Fibroblast of skin of left biceps (primary cell): ENCODE measurements at regions not wholly inside any gene's neighbourhood (a gene's known extent, or its start where the extent isn't known, plus 50 kb on each side); places are given as distances from the start of the nearest gene placed in this dataset.

Source experiments
- DNase-seq, 2 experiments: peaks; one replicate each; pipeline ENCODE4 v3.0.0-alpha.2; 2013; ENCODE audit warnings: low read depth in 2 of 2

DNA sequence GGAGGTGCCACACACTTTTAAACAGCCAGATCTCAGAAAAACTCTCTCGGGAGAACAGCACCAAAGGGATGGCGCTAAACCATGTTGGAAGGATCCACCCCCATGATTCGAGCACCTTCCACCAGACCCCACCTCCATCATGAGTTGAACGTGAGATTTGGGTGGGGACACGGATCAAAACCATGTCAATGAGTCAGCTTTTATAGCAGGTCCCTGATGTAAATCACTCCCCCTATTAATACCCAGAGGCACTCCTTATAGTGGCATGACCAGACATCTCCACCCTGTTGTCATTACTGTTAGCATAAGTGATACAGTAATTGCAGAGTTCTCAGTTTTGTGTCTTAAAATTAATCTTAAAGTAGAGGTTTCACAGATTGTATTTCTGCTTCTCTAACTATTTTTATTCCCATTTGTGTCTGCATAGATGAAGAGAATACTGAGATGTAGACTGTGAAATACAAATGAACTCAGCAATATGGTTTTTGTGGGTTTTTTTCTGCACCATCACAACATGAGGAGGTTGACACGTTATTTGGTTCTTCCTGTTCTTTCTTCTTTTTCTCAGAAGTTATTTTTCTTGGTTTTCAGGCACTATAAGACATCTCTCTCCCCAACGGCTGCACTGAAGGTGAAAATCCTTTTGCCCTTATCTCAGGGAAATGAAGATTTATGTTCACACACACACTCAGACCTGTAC, 218.2 kb downstream of the ARL4C start:
- DNase-seq, result no peak

DNA sequence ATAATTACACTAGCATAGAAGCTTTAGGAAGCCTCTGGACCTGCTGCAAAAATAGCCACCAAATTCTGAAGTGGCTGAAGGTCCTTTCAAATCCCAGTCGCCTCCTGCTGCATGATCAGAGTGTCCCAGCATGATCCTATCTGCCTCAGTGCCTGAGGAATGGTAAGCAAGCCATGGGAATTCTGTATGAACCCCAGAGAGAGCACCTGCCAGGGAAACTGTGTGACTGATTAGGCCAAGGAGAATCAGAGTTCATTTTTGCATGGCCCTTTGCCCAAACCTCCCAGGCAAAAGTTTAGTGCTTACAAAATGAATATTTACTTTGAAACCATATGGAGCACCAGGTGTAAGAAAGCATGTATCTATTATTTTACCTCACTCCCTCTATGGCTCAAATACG, 221.4 kb downstream of the ARL4C start:
- no peak for DNase-seq

DNA sequence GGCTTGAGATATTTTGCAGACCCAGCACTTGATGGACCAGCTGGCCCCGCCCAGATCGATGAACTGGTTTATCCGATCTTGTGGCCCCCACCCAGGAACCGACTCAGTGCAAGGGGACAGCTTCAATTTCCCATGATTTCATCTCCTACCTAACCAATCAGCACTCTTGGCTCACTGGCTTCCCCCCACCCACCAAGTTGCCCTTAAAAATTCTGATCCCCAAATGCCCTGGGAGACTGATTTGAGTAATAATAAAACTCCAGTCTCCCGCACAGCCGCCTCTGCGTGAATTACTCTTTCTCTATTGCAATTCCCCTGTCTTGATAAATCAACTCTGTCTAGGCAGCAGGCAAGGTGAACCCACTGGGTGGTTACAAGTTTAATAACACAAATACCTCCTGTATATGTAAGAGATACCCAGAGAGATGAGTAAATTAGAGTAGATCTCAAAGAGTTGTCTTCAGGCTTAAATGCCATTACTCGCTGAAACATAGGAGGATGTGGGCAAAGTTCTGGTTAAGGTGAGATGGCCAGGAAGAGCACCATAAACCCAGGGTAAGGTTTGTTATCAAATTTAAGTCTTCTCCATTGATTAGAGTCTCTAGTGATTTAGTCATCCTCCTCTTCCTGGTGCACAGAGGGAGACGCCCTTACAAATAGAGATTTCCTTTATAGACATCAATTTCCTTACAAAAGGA, 222.8 kb downstream of the ARL4C start:
- no peak for DNase-seq

DNA sequence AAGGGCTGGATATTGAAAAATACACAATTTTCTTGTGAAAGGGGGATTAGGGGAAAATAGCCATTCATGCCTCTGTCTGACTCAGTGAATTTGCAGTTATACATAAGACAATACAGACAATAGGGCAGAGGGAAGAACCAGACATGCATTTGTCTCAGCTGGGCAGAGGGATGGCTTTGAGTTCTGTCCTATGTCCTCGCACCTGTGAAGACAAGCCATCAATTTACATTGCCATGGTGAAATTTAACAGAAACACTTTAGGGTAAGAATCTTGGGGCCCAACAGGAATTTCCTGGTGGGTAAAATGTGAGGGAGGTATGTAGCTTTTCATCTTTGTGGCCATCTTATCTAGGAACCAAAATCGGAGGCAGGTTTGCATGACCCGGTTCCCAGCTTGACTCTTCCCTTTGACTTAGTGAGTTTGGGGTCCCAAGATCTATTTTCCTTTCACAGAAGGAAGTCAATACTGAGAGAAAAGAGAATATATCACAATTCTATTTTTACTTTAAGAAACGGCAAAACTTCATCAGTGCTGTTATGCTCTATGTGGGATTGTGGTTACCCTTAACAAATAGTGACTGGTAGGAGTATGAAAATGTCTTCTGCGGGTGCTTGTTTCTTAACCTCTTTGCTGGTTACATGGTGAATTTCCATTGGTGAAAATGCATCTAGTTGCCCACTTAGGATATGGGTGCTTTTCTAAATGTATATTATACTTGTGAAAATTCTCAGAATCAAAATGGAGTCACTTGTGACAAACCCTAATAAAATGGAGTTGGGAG, 221.8 kb downstream of the SPP2 start:
- no peak for DNase-seq

DNA sequence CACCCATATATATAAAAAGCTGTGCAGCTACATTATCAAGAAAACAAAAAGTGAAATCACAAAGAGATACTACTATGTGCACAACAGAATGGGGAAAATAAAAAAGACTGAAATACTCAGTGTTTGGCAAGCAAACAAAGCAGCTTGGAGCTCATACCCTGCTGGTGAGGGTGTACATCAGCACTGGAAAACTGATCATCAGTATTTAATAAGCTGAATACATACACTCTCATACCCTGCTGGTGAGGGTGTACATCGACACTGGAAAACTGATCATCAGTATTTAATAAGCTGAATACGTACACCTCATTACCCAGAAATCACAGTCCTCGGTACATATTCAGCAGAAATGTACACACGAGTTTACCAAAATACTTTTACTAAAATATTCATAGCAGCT, 220.8 kb downstream of the SPP2 start:
- no peak for DNase-seq

DNA sequence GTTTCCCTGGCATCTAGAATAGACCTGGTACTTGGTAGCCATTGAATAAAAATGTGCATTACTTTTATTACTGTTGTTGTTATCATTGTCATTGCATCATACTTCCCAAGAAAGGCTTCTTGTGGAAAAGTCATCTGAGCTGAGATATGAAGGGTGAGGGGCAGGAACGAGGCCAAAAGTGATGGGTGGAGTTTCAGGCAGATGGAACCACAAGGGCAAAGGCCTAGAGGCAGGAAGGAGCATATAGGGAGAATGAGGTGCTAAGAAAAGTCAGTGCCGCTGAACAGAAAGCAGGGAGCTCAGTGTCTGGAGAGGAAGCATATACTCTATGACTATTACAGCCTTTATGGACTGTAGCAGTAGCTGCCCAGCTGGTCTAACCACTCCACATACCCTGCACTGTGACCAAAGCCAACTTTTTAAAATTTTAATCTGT, 219.3 kb downstream of the SPP2 start:
- DNase-seq, result peak; percentile 42 to 49

DNA sequence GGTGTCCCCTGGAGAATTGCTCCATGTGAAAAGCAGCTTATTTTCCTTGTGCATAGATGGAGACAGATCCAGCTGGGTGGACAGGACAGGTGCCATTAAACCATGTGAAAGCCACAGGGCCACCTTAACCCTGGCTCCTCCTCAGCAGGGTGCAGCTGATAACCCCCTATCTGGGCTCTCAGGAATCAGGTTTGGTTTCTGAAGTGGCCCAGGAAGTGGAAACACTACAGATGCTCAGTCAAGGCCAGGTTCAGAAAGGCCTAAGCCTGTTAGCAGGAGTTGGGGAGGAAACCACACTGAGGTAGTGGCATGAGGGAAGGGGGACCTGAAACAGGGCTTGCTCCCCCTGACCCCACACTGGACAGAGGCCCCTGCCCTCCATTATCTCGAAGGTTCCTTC, 217.0 kb downstream of the SPP2 start:
- DNase-seq, result no peak

DNA sequence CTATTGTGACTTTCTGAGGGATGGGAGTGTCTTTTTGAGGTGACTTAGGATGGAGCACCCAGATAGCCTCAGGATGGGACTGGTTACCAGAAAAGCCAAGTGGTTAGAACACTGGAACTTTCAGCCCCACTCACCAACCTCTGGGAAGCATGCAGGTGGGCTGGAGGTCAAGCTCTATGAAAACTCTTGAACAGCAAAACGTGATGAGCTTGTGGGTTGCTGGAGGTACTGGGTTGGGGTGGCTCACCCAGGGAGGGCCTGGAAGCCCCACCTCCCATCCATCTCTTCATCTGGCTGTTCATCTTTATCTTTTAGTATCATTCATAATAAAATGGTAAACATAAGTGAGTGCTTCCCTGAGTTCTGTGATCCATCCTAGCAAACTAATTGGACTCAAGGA, 216.4 kb downstream of the SPP2 start:
- no peak for DNase-seq

DNA sequence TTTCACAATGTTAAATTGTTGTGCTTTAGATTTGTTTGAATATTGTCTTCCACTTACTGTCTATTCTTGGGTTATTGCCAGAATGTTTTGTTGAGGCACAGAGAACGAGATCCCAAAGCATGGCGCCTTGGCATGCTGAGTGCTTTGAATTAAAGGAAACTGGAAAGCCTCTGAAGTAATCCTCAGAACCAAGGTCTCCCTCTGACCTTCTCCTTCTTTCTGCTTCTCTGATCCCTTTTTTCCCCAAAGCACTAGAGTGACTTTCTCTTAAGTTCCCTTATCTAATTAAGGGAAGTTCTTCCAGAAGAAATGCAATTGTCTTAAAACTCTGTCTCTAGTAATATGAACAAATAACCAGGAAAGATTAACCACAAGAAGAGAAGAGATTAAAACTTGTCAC, 214.7 kb downstream of the SPP2 start:
- no peak for DNase-seq

DNA sequence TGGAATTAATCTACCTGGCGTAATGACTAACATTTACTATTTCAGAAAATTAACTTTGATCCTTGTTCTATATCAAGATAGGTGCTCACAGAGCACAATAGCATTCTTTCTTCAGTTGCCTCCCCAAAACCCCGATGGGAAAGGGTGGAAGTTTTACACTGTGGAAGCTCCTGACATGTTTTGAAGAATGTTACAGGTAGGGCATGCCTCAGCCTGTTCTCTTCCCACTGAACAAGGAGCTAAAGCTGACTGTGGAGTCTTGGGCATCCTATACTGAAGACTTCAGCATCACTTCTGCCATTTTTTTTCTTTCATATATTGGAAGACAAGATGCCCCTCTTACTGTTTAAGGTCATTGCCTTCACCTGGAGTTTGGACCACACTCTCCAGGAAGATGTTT, 211.2 kb downstream of the SPP2 start:
- DNase-seq, result no peak

DNA sequence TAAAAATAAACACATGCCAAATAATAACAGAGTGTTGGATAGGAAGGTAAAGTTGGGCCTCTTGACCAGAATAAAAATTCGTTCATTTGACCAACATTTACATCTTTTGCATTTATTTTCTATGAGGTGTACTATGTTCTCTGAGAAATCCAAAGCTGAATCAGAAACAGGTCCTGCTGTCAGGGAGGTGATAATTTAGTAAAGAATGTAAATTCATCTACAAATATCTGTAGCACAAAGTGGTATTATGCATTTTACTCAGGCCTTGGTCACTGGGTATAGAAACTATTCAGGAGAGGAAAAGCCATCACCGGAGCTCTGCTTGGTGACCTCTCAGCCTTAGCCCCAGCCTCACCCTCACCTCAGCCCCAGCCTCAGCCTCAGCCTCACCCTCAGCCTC, 208.9 kb downstream of the SPP2 start:
- DNase-seq, result no peak

DNA sequence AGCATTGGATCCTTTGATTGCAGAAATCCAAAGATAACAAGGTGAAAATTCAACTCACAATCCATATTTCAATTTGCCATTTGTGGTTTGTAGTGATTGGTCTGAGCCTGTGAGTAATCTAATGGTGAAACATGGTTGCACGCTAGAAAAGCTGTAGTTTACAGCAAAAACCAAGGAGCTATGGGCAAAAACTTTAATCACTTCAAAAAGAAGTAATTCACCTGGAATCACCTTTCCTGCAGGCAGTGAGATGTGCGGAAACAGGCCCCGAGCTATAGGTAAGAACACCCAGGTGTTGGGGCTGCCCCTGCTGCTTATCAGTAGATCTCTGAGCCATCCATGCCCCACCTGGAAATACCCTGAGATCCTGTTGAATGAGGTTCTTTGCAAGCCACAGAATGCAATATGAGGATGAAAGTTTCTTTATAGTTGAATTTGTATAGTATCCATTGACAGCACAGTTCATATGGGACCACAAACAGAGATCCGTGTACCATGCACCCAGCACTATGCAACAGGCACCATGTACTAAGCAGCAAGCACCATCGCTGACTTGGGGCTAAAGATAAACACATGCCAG, 208.2 kb downstream of the SPP2 start:
- DNase-seq, result no peak

DNA sequence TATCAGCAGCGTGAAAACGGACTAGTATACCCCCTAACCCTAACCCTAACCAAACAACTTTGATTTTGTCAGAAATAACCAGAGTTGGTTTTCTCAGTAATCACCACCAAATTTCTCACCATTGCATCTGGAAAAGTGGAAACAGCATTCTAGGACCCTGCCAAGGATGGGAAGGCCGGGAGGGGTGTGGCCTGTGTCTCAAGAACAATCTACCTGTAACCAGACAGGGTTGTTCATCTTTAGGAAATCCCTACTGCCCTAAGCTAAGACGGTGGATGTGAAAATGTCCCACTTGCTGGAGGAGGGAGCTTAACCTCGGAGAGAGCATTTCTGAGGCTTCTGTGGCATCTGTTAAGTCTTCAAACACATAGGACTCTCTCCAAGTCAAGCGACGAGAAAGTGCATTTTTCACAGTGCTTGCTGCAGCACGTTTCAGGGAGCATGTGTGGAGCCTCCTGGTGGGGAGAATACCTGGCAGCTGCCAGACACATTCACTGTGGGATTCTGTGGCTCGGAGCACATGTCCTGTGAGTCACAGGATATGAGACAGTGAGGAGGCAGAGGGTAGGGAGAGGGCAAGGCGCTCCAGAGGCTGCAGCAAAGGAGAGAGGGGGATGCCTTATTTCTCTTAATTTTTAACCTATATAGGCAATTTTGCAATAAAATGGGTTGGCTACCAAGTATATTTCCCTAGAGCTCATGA, 207.5 kb downstream of the SPP2 start:
- DNase-seq, result peak; percentile 94 to 95

DNA sequence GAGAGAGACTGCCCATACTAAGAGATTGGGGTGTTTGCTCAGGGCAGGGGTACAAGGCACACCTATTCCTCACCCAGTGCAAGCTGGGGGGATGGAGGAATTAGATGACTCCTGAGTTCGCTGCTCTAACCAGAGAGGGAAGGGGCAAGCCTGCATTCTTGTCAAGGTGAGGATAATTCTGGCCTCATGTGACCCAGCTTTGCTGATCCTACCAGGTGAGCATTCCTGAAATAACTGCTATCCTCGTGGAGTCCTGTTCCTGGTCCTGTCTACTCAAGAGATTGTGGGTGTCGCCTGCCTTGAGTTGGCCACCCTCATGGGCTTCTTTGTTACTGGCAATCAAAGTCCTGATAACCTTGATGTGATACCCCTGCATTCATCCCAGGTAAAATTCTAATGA, 206.0 kb downstream of the SPP2 start:
- DNase-seq, result no peak

DNA sequence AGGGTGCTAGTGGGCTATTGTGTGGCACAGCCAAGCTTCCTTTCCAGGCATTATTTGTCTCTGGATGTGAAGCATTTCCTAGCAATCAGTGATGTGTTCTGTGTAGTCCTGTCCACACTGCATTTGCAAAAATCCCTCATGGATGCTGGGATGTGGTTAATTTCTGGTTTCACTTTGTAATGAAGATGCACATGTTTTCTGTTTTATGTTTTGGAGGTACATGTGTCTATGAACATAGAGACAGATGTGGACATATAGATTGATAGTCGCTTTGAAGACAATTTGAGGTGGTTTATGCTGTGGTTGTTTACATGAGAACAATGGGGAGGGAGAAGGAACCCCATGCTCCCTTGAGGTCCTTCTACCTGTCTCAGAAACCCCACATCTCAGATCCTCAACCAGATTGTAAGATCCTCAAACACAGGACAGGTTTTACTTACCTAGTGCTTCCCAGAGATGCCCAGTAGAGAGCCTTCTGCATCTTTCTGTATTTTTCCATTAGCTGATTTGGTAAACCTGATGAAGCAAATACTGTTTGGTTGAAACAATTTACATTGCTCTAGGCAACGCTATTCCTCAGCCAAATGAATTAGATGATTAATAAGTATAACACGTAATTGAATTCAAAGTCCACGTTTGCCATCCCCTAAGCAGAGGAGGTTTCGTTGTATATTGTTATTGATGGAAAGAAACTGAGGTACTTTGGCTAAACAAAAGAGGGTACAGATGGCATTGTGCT, 204.4 kb downstream of the SPP2 start:
- DNase-seq, result no peak

DNA sequence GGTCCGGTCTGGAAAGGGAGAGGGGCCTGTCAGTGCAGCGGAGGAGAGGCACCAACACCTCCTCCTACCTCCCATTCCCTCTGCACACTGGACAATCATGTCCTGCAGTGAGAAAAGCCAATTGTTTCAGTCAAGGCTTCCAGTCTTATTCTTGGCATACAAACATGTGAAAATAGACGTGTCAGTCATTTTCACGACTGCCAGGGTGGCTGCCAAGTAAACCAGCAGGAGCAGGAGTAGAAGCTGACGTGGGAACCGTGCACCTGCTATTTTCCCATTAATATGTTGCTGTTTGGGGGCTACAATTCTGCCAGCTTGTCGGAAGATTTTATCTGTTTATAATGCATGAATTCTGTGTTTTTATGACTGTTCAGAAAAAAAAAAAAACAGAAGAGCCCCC, 202.3 kb downstream of the SPP2 start:
- no peak for DNase-seq

DNA sequence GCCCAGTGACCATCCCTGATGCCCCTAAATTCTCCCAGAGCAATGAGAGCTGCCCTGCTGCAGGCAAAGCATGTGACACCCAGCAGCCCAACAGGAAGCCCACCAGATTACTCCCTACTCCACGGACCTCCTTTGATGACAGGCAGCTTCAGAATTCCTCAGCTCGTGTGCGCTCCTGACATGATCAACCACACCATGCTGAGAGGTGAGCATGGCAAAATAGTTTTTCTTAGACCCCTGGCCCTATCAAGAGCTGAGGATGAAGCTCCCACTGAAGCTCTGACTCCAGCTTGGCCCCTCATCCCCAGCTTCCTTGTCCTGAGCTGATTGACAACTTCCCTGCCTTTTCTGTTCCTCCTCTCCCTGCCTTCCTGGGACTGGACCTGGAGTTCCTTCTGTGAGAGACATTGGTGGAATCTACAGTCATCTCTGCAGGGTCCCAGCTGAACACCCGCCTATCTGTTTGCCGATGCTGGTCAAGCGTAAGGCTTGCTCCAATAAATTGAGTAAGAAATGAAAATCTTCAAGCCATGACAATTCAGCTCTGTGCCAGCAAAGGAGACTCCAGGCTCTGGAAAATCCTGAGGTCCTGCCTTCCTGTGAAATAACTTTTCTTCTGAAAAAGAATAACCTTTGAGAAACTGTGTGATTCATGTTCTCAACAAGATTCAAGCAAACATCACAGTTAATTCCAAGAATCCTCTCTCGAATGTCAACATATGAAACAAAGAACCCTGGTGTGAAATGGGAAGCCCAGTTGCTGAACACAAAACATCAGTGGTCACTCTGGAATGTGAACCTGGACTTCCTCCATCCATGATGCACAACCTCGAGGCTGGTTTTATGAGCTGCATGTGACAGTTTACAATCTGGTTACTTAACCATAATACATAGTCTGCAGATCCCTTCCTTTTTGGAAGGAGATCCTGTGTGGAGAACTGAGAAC, 201.1 kb downstream of the SPP2 start:
- peak; percentile 86 to 88 for DNase-seq

DNA sequence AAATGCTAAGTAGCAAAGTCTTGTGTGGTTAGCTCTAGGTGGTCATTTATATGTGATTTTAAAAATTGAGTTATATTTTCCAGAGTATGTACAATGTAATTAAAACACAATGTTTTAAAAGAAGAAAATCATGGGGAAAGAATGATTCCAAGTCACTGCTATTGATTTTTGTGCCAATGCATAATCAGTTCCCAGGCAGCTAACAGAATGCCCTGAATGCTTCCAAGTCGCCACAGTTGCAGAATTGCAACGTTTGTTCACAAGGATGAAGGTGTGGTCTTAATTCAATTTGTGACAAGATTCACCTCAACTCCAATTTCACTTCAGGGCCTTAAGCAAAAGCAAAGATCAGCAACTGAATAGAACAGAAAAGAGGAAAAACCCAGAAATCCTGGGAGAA, 200.4 kb downstream of the SPP2 start:
- no peak for DNase-seq

DNA sequence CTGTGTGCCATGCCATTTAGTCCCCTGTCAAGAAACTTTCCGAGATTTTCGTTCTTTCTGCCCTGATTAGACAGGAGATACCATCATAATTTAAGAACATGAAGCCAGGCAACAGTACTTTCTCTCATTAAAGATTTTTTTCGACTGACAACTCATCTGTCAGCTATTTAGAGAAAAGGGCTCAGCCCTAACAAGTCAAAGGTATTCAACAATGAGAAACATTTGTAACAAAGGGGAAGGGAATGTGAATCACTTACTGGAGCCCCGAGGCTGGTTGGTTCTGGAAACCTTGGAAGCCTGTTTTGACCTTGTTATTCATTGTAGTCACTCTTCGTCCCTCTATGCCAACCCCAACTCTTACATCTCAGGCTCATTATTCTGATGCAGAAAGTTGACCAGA, 199.4 kb downstream of the SPP2 start:
- peak in 1 of 2 experiments; percentile 49 for DNase-seq
